BLaER1 (cell line): ENCODE measurements at regions not wholly inside any gene's neighbourhood (a gene's known extent, or its start where the extent isn't known, plus 50 kb on each side); places are given as distances from the start of the nearest gene placed in this dataset.

Experiments
- H3K27ac ChIP-seq: shearing (Covaris generic); formaldehyde crosslinking; 2 replicates; pipeline ENCODE4 v1.8.1; 2022
- H3K27me3 ChIP-seq: shearing (Covaris generic); formaldehyde crosslinking; 2 replicates; pipeline ENCODE4 v1.8.1; 2022
- H3K36me3 ChIP-seq: shearing (Covaris generic); formaldehyde crosslinking; 2 replicates; pipeline ENCODE4 v1.8.1; 2022
- H3K4me1 ChIP-seq: shearing (Covaris generic); formaldehyde crosslinking; 2 replicates; pipeline ENCODE4 v1.8.1; 2022
- H3K4me2 ChIP-seq: shearing (Covaris generic); formaldehyde crosslinking; 2 replicates; pipeline ENCODE4 v1.8.1; 2022
- H3K4me3 ChIP-seq: shearing (Covaris generic); formaldehyde crosslinking; 2 replicates; pipeline ENCODE4 v1.8.1; 2022
- H3K9ac ChIP-seq: shearing (Covaris generic); formaldehyde crosslinking; 2 replicates; pipeline ENCODE4 v1.8.1; 2022
- H3K9me3 ChIP-seq: shearing (Covaris generic); formaldehyde crosslinking; 2 replicates; pipeline ENCODE4 v1.8.1; 2022
- H4K20me1 ChIP-seq: shearing (Covaris generic); formaldehyde crosslinking; 2 replicates; pipeline ENCODE4 v1.8.1; 2022
- Cebpa-rat ChIP-seq: shearing (Covaris generic); IDR thresholded peaks from 2 replicates; pipeline ENCODE4 v1.8.1; 2022

DNA sequence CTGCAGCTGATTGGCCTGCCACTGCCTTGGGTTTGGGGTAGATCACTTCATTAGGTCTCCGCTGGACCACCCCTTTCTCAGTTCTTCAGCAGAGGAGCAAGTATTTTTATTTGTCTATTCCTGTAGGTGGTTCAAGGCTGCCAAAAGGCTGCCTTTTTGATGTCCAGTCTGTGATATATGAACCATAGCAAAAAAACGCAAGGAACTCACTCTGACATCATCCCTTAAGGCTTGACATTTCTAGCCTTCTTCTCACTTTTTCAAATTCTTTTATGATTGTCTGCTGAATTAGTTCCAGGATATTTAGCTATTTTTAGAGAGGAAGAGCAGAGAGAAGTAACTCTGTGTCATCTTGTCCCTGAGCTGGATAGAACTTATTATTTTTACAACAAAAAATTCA is 269.2 kb downstream of the BAMBI start:
- no peak overlapping the region for H3K4me3 ChIP-seq
- peaks cover 12% of the 10 kb centered on the region for H3K4me1 ChIP-seq
- no peak overlapping the region for H3K4me2 ChIP-seq
- H3K9me3 ChIP-seq, result peaks cover 28% of the 10 kb centered on the region
- H3K9ac ChIP-seq, result no peak overlapping the region
- H4K20me1 ChIP-seq, result no peaks in the 10 kb centered on the region
- H3K36me3 ChIP-seq, result no peaks in the 10 kb centered on the region
- no peaks in the 10 kb centered on the region for H3K27me3 ChIP-seq
- H3K27ac ChIP-seq, result no peak overlapping the region
- TF ChIP-seq Cebpa-rat, result no peak

DNA sequence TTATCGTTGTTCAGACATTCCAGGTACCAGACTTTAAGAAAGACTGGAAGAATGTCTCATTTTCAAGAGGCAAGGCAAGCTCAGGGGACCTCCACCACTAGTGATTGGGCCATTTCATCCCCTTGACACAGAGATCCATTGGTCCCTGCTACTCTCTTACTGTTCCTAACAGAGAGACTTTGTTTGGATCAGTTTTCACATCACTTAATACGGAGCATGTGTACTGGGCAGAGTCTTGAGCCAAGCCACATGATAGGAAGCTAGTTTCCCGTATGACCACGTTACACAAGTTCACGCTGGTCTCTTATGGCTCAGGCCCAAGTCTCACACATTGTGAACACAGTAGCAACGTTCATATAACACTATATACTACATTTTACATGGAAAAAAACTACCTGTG is 269.9 kb downstream of the BAMBI start:
- H3K27ac ChIP-seq, result no peak overlapping the region
- no peaks in the 10 kb centered on the region for H4K20me1 ChIP-seq
- H3K4me2 ChIP-seq, result no peak overlapping the region
- H3K9me3 ChIP-seq, result peaks cover 28% of the 10 kb centered on the region
- H3K4me1 ChIP-seq, result peaks cover 10% of the 10 kb centered on the region
- no peak for TF ChIP-seq Cebpa-rat
- no peak overlapping the region for H3K9ac ChIP-seq
- H3K36me3 ChIP-seq, result no peaks in the 10 kb centered on the region
- H3K4me3 ChIP-seq, result no peak overlapping the region
- H3K27me3 ChIP-seq, result no peaks in the 10 kb centered on the region

DNA sequence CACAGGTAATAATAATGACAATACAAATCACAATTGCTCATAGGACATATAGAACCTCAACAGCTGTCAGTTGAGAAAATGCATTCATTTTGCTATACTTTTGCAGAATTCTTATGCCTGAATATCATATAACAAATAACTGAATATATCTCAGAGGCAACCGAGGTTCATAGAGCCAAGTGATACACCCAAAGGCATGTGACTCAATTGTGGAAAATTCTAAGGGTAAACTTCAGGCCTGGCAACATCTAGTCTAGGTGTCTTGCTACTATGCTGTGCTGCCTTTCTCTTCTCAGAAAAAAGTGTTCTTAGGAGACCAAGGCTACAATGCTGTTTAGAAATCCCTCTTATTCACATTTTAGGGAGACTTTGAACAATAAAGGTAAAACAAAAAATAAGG is 270.7 kb downstream of the BAMBI start:
- H3K27me3 ChIP-seq, result no peaks in the 10 kb centered on the region
- no peak overlapping the region for H3K4me3 ChIP-seq
- H3K27ac ChIP-seq, result no peak overlapping the region
- H4K20me1 ChIP-seq, result no peaks in the 10 kb centered on the region
- H3K4me1 ChIP-seq, result peaks cover 10% of the 10 kb centered on the region; the same call in 1 of the 2 replicates
- peaks cover 24% of the 10 kb centered on the region for H3K9me3 ChIP-seq
- TF ChIP-seq Cebpa-rat, result no peak
- no peaks in the 10 kb centered on the region for H3K36me3 ChIP-seq
- no peak overlapping the region for H3K4me2 ChIP-seq
- no peak overlapping the region for H3K9ac ChIP-seq

DNA sequence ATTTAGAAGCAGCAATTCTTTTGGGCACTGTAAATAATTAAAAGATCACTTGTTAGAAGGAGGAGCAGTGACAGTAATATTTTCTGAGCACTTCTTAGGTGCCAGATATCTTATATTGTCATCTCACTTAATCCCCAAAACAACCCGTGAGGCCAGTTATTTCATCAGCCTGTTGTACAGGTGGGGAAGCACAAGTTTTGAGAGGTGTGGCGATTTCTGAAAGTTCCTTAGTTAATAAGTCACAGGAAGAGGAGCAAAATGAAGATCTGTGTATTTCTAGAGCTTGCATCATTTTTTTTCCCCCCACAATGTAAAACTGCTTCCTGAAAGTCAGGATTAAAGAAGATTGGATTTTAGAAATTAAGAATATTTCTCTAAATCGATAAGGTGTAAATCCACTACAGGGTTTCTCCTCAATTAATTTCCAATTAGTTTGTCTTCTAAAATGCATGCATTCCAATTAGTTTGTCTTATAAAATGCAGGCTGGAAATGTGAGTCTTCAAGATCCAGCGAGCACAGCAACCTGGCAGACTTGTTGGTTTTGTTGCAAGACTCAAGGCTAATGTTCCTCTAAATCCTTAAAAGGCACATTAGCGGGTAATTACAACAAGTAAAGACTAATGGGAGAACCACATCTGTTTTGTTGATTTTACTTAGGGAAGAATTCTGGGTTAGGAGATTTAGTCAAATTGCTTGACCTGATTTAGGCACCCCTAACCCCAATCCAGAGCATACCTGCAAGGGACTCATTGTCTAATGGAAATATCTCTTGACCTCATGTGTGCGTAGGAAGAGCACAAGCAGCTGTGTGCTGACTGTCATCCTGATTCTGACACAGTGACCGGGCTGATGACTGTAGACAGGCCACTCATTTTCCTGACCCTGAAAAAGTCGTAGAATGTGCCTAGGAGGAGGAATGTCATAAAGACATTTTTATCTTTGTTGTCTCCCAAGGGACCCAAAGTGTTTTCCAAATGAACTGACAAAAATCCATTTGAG is 272.0 kb downstream of the BAMBI start:
- Histone ChIP-seq H3K9me3 (peaks cover 19% of the 10 kb centered on the region; the same call in 1 of the 2 replicates), H3K4me3 (no peak overlapping the region), H3K36me3 (no peaks in the 10 kb centered on the region), H4K20me1 (no peaks in the 10 kb centered on the region), H3K4me2 (no peak overlapping the region), H3K27ac (no peak overlapping the region), H3K4me1 (peaks cover 10% of the 10 kb centered on the region; the same call in 1 of the 2 replicates), H3K9ac (no peak overlapping the region), H3K27me3 (no peaks in the 10 kb centered on the region)
- no peak for TF ChIP-seq Cebpa-rat

DNA sequence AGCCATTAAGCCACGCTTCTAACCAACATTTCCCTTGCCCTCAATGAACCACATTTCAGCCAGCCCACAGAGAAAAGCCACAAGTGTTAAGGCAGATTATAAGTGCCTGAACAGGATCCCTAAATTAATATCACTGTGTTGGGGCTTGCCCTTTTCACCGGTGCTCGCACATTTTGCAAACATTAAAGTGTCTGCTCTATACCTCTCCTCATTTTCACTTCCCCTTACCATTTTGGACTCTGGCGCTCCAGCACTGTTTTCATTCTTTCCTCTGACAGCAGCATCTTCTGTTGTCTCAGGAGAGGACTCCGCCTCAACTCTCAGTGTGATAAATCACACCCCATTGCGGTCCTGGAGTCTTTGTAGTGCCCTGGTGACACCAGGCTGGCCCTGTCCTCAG is 274.2 kb downstream of the BAMBI start:
- TF ChIP-seq Cebpa-rat, result no peak
- H3K9ac ChIP-seq, result no peak overlapping the region
- H3K36me3 ChIP-seq, result no peaks in the 10 kb centered on the region
- H3K4me2 ChIP-seq, result peak overlapping the region; percentile 12
- H3K4me1 ChIP-seq, result peaks cover 10% of the 10 kb centered on the region; the same call in 1 of the 2 replicates
- no peaks in the 10 kb centered on the region for H3K27me3 ChIP-seq
- 0 out of 2 replicates have a peak, but pooled peaks cover 7% of the 10 kb centered on the region for H3K9me3 ChIP-seq
- H3K27ac ChIP-seq, result no peak overlapping the region
- H3K4me3 ChIP-seq, result no peak overlapping the region
- no peaks in the 10 kb centered on the region for H4K20me1 ChIP-seq

DNA sequence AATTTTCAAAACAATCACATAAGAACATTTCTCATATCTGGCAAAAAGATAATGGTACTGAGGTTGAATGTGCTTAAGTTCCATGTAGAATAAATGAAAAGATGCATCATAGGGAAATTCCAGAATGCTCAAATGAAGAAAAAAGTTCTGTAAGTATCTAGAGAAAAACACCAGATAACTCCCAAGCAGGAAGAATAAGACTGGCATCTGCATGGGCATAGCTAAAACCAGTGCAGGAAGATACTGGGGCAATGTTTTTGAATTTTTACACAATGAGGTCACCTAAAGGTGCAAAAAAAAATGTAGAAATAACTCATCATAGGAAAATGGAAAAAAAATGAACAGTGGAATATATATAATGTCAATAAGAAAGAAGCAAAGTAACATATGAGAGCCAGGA is 275.2 kb downstream of the BAMBI start:
- 0 out of 2 replicates have a peak, but pooled peaks cover 10% of the 10 kb centered on the region for H3K4me1 ChIP-seq
- H3K4me2 ChIP-seq, result no peak overlapping the region
- H3K27me3 ChIP-seq, result no peaks in the 10 kb centered on the region
- no peak for TF ChIP-seq Cebpa-rat
- H3K4me3 ChIP-seq, result no peak overlapping the region
- no peak overlapping the region for H3K27ac ChIP-seq
- no peak overlapping the region for H3K9ac ChIP-seq
- H3K36me3 ChIP-seq, result no peaks in the 10 kb centered on the region
- H4K20me1 ChIP-seq, result no peaks in the 10 kb centered on the region
- H3K9me3 ChIP-seq, result 0 out of 2 replicates have a peak, but pooled peaks cover 7% of the 10 kb centered on the region

DNA sequence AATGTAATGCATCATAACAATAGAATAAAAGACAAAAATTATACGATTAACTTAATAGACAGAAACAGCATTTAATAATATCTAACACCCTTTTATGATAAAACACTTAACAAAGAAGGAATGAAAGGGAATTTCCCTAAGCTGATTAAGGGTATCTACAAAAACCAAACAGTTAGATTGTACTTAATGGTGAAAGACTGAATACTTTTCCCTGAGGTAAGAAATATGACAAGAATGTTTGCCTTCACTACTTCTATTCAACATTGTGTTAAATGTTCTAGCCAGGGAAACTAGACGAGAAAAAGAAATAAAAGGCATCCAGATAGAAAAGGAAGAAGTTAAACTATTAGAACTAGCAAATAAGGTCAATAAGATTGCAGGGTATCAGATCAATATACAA is 276.9 kb downstream of the BAMBI start:
- Histone ChIP-seq H3K9ac (no peak overlapping the region), H3K9me3 (peaks cover 7% of the 10 kb centered on the region; the same call in 1 of the 2 replicates), H3K4me1 (0 out of 2 replicates have a peak, but pooled peaks cover 10% of the 10 kb centered on the region), H3K36me3 (no peaks in the 10 kb centered on the region), H3K27me3 (no peaks in the 10 kb centered on the region), H4K20me1 (no peaks in the 10 kb centered on the region), H3K27ac (no peak overlapping the region), H3K4me2 (no peak overlapping the region), H3K4me3 (no peak overlapping the region)
- TF ChIP-seq Cebpa-rat, result no peak

DNA sequence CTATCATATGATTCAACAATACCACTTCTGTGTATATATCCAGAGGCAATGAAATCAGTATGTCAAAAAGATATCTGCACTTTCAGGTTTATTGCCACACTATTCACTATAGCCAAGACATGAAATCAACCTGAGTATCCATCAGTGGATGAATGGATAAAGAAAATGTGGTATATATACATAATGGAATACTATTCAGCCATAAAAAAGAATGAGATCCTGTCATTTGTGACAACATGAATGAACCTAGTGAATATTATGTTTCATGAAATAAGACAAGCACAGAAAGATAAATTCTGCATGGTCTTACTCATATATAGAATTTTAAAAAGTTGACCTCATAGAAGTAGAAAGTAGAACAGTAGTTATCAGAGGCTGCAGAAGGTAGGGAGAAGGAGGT is 281.1 kb downstream of the BAMBI start:
- Histone ChIP-seq H3K36me3 (no peaks in the 10 kb centered on the region), H4K20me1 (no peaks in the 10 kb centered on the region), H3K4me2 (no peak overlapping the region), H3K27me3 (no peaks in the 10 kb centered on the region), H3K4me3 (no peak overlapping the region), H3K27ac (no peak overlapping the region), H3K9ac (no peak overlapping the region), H3K9me3 (peaks cover 9% of the 10 kb centered on the region), H3K4me1 (peaks cover 9% of the 10 kb centered on the region)
- TF ChIP-seq Cebpa-rat, result no peak

DNA sequence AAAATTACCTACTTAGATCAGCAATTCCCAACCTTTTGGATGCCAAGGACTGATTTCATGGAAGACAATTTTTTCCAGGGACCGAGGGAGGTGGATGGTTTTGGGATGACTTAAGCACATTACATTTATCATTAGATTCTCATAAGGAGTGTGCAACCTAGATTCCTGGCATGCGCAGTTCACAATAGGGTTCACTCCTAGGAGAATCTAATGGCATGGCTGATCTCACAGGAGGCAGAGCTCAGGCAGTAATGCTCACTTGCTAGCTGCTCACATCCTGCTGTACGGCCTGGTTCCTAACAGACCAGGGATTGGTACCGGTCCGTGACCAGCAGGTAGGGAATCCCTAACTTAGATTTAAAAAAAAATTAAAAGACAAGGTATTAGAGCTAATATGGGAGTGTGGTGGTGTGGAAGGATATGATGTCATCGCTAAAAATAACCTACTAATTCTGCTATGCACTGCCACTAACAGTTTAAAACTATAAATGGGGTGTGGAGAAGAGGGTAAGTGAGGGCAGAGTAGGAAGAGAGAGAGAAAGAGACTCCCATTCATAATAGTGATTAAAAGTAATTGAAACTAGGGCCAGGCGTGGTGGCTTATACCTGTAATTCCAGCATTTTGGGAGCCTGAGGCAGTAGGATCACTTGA is 282.7 kb downstream of the BAMBI start:
- H3K9me3 ChIP-seq, result peaks cover 14% of the 10 kb centered on the region
- H3K9ac ChIP-seq, result no peak overlapping the region
- peak overlapping the region; percentile 36 for H3K4me2 ChIP-seq
- H3K4me3 ChIP-seq, result no peak overlapping the region
- peaks cover 9% of the 10 kb centered on the region for H3K4me1 ChIP-seq
- H3K36me3 ChIP-seq, result no peaks in the 10 kb centered on the region
- TF ChIP-seq Cebpa-rat, result no peak
- no peak overlapping the region for H3K27ac ChIP-seq
- no peaks in the 10 kb centered on the region for H4K20me1 ChIP-seq
- H3K27me3 ChIP-seq, result no peaks in the 10 kb centered on the region

DNA sequence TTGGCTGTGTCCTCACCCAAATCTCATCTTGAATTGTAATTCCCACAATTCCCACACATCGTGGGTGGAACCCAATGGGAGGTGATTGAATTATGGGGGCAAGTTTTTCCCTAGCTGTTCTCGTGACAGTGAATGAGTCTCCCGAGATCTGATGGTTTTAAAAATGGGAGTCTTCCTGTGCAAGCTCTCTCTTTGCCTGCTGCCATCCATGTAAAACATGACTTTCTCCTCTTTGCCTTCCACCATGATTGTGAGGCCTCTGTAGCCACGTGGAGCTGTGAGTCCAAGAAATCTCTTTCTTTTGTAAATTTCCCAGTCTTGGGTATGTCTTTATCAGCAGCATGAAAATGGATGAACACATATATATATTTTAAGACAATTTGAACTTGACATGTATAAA is 285.4 kb downstream of the BAMBI start:
- Histone ChIP-seq H3K27ac (no peak overlapping the region), H3K27me3 (no peaks in the 10 kb centered on the region), H4K20me1 (no peaks in the 10 kb centered on the region), H3K4me2 (no peak overlapping the region), H3K9ac (no peak overlapping the region), H3K4me1 (peaks cover 9% of the 10 kb centered on the region), H3K4me3 (no peak overlapping the region), H3K9me3 (peaks cover 14% of the 10 kb centered on the region), H3K36me3 (no peaks in the 10 kb centered on the region)
- no peak for TF ChIP-seq Cebpa-rat
